ENCODE measurements at regions not wholly inside any gene's neighbourhood (a gene's known extent, or its start where the extent isn't known, plus 50 kb on each side); places are given as distances from the start of the nearest gene placed in this dataset.
"Not testable (repeated sequence)": the region's sequence is repeated elsewhere in the genome, so short reads cannot be mapped to it uniquely, and the experiment has no call there.

- intact Hi-C loops (cut with micrococcal nuclease): no loop called here
These were observed 111.6 kb downstream of the MAGEE2 start for GRCh38 chrX:75673468-75673867.

GRCh38 chrX:75655627-75656026, 129.4 kb downstream of the MAGEE2 start:
- intact Hi-C loops (cut with micrococcal nuclease): no loop called here

DNA sequence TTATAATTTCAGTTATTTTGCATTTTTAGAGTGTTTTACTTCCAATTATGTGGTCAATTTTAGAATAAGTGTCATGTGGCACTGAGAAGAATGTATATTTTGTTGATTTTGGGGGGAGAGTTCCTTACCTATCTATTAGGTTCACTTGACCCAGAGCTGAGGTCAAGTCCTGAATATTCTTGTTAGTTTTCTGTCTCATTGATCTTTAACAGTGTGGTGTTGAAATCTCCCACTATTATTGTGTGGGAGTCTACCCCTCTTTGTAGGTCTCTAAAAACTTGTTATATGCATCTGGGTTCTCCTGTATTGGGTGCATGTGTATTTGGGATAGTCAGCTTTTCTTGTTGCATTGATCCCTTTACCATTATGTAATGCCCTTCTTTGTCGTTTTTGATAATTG, 127.0 kb upstream of the ZDHHC15 start:
- intact Hi-C loops (cut with micrococcal nuclease): no loop called here

- intact Hi-C loops (cut with micrococcal nuclease): no loop called here
These were observed 126.2 kb upstream of the ZDHHC15 start for GRCh38 chrX:75648803-75649588.

DNA sequence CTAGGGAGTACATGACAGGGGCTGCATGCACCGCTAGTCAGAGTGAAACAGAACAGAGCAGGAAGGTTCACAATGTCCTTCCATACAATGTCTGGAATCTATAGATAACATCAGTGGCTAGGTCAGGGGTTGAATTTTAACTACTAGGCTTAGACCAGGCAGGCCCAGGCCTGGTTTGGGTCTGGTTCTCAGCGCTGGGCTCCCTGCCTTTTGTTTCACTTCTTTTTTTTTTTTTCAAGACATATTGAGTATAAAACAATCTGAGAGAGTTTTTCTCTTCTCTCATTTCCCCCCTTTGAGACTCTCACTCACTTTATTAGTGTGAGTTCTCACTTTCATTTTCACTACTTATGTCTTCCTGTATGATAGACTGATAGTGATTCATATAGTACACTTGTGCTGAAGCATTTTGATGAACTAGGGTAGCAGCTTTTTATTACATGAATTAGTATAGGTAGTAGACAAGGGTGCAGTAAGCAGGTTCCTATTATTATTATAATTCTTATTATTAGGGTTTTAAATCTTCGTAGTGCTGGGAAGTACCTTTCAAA, 120.0 kb upstream of the ZDHHC15 start:
- intact Hi-C loops (cut with micrococcal nuclease): no loop called here

- intact Hi-C loops (cut with micrococcal nuclease): no loop called here
These were observed 115.5 kb upstream of the ZDHHC15 start for GRCh38 chrX:75638332-75638731.

DNA sequence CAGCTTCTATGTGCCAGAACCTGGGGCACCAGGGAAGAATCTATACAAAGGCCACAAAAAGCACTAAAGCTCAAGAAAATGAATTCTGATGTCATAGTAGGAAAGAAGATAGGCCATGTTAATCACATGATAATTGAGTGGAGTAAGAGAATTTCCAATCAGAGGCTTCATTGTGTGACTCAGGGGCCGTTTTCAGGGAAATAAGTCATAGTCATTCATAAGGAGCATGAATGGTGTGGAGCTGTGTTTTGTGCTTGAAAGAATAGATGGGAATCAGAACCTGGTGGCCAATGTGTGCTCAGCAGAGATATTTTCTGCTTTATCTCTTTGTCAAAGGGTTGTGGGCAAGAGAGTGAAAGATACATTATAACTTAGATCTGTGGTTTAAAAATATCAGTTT, 102.4 kb upstream of the ZDHHC15 start:
- intact Hi-C loops (cut with micrococcal nuclease): no loop called here

DNA sequence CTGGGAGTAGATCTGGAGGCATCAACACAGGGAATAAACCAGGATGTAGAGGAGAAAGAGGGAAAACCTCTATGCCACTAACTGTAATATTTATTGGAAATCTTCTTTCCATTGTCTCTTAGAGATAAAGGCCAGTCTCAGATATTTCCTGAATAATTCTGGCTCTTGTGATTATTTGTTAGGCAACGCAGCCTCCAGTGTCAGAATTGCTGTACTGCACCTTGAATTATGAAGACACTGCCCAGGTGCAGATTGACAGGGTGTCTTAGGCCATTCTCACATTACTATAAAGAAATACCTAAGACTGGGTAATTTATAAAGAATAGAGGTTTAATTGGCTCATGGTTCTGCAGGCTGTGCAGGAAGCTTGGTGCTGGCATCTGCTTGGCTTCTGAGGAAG, 100.7 kb upstream of the ZDHHC15 start:
- intact Hi-C loops (cut with micrococcal nuclease): no loop called here

GRCh38 chrX:75609406-75609805, 86.6 kb upstream of the ZDHHC15 start:
- intact Hi-C loops (cut with micrococcal nuclease): no loop called here

GRCh38 chrX:75603833-75604232, 81.0 kb upstream of the ZDHHC15 start:
- intact Hi-C loops (cut with micrococcal nuclease): loop anchor here (5.0 kb wide), 1 partner anchor 567 kb away; no protein-coding TSS in a partner anchor

GRCh38 chrX:75602022-75602421, 79.2 kb upstream of the ZDHHC15 start:
- intact Hi-C loops (cut with micrococcal nuclease): loop anchor here (5.0 kb wide), 1 partner anchor 565 kb away; no protein-coding TSS in a partner anchor

- intact Hi-C loops (cut with micrococcal nuclease): no loop called here
These were observed 73.3 kb upstream of the ZDHHC15 start for GRCh38 chrX:75596178-75596577.

GRCh38 chrX:75593186-75593585, 70.3 kb upstream of the ZDHHC15 start:
- intact Hi-C loops (cut with micrococcal nuclease): not testable (repeated sequence)

GRCh38 chrX:75582511-75582910, 59.7 kb upstream of the ZDHHC15 start:
- intact Hi-C loops (cut with micrococcal nuclease): no loop called here

Data from T-helper 2 cell treated with Interferon-gamma antibody and Interleukin-4, amounts not matched to agents 100 ng/mL and 5 ng/mL, for 36 hours (primary cell).